Lower leg skin (tissue), 4 donors: ENCODE measurements at regions not wholly inside any gene's neighbourhood (a gene's known extent, or its start where the extent isn't known, plus 50 kb on each side); places are given as distances from the start of the nearest gene placed in this dataset.
"Not testable (repeated sequence)": the region's sequence is repeated elsewhere in the genome, so short reads cannot be mapped to it uniquely, and the experiment has no call there.

Experiments used
- DNase-seq, 2 donors: peaks; one replicate each; pipeline ENCODE4 v3.0.0-alpha.2; 2019; ENCODE audit warnings: low spot score in 2 of 2
- H3K4me3 ChIP-seq: fragments of 200-600 bp; sonication (generic); 2 replicates; pipeline ENCODE4 v1.5.1; 2017; ENCODE audit warnings: mild to moderate bottlenecking, low read depth; ENCODE audit not compliant: poor library complexity, severe bottlenecking
- POLR2A ChIP-seq, 2 donors: fragments of 450-650 bp; IDR thresholded peaks; one replicate each; pipeline ENCODE4 v1.6.1; 2016 to 2017; ENCODE audit warnings: antibody characterized with exemption in 2 of 2, mild to moderate bottlenecking in 1 of 2, moderate library complexity in 1 of 2
- WGBS, 2 donors: methylation state at CpG; one replicate each; pipeline ENCODE4 v1.1.5; 2018; 5-methylcytosine and 5-hydroxymethylcytosine counted together
- intact Hi-C: fragments of 100-400 bp; cut with DNase I; formaldehyde crosslinking; loops from one replicate; pipeline ENCODE4 v1.15.0; 2023; ENCODE audit warnings: low total_unique reads
- TF ChIP-seq, protein P1 (sequence below), 3 donors: fragments of 450-650 bp; IDR thresholded peaks; one replicate each; pipeline ENCODE4 v1.5.1; 2016; ENCODE audit warnings: antibody characterized with exemption in 3 of 3, mild to moderate bottlenecking in 3 of 3, moderate library complexity in 2 of 3

DNA sequence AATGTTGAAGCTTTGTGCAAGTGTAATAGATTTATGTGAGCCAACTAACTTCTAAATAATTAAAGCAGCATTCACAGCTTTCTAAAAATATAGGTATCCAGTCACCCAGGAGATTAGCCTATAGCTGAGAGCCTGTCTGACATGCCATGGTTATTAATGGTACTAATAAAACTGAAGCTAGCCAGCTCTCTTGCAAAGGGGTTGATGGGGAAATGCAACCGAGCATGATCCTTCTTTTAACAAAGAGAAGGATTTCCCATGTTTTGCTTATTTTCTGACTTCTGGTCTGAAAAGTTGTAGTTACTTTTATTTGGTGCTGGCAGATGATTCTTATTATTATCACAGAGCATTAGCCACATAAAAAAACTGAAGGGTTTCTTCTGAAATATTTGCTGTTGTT, 488.7 kb upstream of the CYLC2 start:
- intact Hi-C loops, result no loop called here
- no peak for TF ChIP-seq POLR2A (IDR thresholded peaks at IDR 0.05)
- TF ChIP-seq, protein P1, sequence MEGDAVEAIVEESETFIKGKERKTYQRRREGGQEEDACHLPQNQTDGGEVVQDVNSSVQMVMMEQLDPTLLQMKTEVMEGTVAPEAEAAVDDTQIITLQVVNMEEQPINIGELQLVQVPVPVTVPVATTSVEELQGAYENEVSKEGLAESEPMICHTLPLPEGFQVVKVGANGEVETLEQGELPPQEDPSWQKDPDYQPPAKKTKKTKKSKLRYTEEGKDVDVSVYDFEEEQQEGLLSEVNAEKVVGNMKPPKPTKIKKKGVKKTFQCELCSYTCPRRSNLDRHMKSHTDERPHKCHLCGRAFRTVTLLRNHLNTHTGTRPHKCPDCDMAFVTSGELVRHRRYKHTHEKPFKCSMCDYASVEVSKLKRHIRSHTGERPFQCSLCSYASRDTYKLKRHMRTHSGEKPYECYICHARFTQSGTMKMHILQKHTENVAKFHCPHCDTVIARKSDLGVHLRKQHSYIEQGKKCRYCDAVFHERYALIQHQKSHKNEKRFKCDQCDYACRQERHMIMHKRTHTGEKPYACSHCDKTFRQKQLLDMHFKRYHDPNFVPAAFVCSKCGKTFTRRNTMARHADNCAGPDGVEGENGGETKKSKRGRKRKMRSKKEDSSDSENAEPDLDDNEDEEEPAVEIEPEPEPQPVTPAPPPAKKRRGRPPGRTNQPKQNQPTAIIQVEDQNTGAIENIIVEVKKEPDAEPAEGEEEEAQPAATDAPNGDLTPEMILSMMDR (IDR thresholded peaks at IDR 0.05), result no peak
- DNase-seq, result no peak
- H3K4me3 ChIP-seq, result no peak overlapping the region
- WGBS, 2 donors, result 24 to 42% methylated on average over 1 of the region's 1 CpG

DNA sequence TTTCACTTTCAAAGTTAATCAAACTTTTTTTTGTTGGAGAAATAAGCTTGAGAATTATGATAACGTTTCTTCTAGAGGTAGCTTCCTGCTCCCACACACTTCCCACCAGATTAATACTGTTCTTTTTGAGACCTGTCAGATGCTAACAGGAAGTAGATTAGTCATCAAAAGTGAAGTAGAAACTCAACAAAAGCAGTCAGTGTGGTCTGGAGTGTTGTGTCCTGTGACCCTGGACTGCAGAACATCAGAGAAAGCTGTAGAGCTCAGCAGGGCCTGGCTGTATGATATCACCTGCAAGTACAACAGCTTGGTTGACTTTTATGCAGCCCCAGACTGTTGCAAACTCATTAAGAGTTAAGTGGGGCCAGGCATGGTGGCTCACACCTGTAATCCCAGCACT, 495.7 kb upstream of the CYLC2 start:
- no peak for DNase-seq
- intact Hi-C loops, result no loop called here
- 46 to 59% methylated on average over 1 of the region's 1 CpG for WGBS, 2 donors
- TF ChIP-seq POLR2A (IDR thresholded peaks at IDR 0.05), result no peak
- TF ChIP-seq, protein P1 (IDR thresholded peaks at IDR 0.05), result no peak
- no peak overlapping the region for H3K4me3 ChIP-seq

DNA sequence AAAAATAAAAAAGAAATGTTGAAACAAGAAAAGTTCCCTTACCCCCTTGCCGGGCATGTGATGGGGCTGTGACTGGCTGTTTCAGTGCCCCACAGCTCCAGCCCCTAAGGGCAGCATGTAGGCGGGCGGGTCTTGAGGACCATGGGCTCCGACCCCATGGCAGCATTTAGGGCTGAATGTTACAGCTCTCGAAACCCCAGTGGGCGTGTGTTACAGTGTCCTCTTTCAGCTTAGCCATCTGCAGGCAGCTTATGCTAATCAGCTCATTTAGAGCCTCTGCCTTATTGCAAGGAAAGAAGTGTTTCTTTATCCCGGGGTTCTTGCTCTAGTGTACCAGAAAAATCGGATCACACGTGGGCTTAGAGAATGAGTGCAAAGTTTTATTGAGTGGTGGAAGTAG, 497.4 kb upstream of the CYLC2 start:
- intact Hi-C loops, result no loop called here
- no peak overlapping the region for H3K4me3 ChIP-seq
- WGBS, 2 donors, result 83 to 87% methylated on average over 9 of the region's 9 CpGs
- DNase-seq, result no peak
- TF ChIP-seq POLR2A (IDR thresholded peaks at IDR 0.05), result no peak
- TF ChIP-seq, protein P1 (IDR thresholded peaks at IDR 0.05), result no peak

DNA sequence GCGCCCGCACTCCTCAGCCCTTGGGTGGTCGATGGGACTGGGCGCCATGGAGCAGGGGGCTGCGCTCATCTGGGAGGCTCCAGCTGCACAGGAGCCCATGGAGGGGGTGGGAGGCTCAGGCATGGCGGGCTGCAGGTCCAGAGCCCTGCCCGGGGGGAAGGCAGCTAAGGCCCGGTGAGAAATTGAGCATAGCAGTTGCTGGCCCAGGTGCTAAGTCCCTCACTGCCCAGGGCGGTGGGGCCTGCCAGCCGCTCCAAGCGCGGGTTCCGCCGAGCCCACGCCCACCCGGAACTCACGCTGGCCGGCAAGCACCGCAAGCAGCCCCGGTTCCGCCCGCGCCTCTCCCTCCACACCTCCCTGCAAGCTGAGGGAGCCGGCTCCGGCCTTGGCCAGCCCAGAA, 508.2 kb upstream of the CYLC2 start:
- H3K4me3 ChIP-seq, intact Hi-C loops, DNase-seq: not testable (repeated sequence)
- 92 to 98% methylated on average over 19 to 25 of the region's 25 CpGs for WGBS, 2 donors

GRCh38 chr9:102483651-102484050, 511.5 kb upstream of the CYLC2 start:
- TF ChIP-seq POLR2A (IDR thresholded peaks at IDR 0.05), result no peak
- TF ChIP-seq, protein P1 (IDR thresholded peaks at IDR 0.05), result no peak
- intact Hi-C loops, result no loop called here
- no peak overlapping the region for H3K4me3 ChIP-seq
- WGBS, 2 donors, result 45 to 51% methylated on average over 1 of the region's 1 CpG
- no peak for DNase-seq

DNA sequence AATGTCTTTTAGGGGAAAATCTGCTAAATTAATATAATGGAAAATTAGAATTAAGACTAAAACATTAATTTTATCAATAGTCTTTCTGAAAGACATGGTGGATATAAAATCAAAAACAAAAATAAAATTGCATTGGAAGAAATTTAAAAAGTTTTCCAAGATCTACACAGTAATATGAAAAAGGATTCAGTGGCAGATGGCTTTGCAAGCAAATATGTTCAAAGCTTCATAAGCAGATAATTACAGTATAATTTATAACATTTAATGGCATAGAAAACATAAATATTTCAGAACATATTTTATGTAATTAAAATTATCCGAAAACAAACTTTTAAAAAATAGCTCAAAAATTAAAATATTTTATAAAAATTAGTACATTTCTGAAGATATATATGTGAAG, 512.4 kb upstream of the CYLC2 start:
- TF ChIP-seq POLR2A (IDR thresholded peaks at IDR 0.05), result no peak
- TF ChIP-seq, protein P1 (IDR thresholded peaks at IDR 0.05), result no peak
- 80 to 89% methylated on average over 1 of the region's 1 CpG for WGBS, 2 donors
- DNase-seq, result no peak
- no peak overlapping the region for H3K4me3 ChIP-seq
- intact Hi-C loops, result no loop called here
